GM18498 (cell line): ENCODE measurements at regions not wholly inside any gene's neighbourhood (a gene's known extent, or its start where the extent isn't known, plus 50 kb on each side); places are given as distances from the start of the nearest gene placed in this dataset.
"Not testable (repeated sequence)": the region's sequence is repeated elsewhere in the genome, so short reads cannot be mapped to it uniquely, and the experiment has no call there.

ENCODE experiments used
- ATAC-seq: cut with Tn5 transposase; IDR thresholded peaks from one replicate; pipeline ENCODE4 v1.9.1; 2021; ENCODE audit warnings: mild to moderate bottlenecking, moderate library complexity; ENCODE audit not compliant: unreplicated experiment

GRCh38 chr1:29409616-29410015 lies 173.3 kb downstream of the PTPRU start:
- ATAC-seq, result no peak

GRCh38 chr1:29408831-29409605 lies 172.7 kb downstream of the PTPRU start:
- ATAC-seq, result no peak

- ATAC-seq, result no peak
These were observed 170.5 kb downstream of the PTPRU start for GRCh38 chr1:29406814-29407213.

GRCh38 chr1:29400203-29400602 lies 163.9 kb downstream of the PTPRU start:
- not testable (repeated sequence) for ATAC-seq

GRCh38 chr1:29399465-29399864 lies 163.1 kb downstream of the PTPRU start:
- no peak for ATAC-seq

- ATAC-seq, result no peak
These were observed 162.1 kb downstream of the PTPRU start for GRCh38 chr1:29398431-29398830.

- ATAC-seq, result no peak
These were observed 161.7 kb downstream of the PTPRU start for GRCh38 chr1:29397981-29398380.

- no peak for ATAC-seq
These were observed 160.9 kb downstream of the PTPRU start for GRCh38 chr1:29397256-29397590.

GRCh38 chr1:29396438-29397255 lies 160.3 kb downstream of the PTPRU start:
- no peak for ATAC-seq

- no peak for ATAC-seq
These were observed 159.6 kb downstream of the PTPRU start for GRCh38 chr1:29395736-29396437.

- no peak for ATAC-seq
These were observed 158.4 kb downstream of the PTPRU start for GRCh38 chr1:29394521-29395225.

GRCh38 chr1:29393451-29393826 lies 157.1 kb downstream of the PTPRU start:
- no peak for ATAC-seq

- no peak for ATAC-seq
These were observed 156.4 kb downstream of the PTPRU start for GRCh38 chr1:29392486-29393450.

GRCh38 chr1:29392036-29392435 lies 155.7 kb downstream of the PTPRU start:
- ATAC-seq, result no peak

- no peak for ATAC-seq
These were observed 155.1 kb downstream of the PTPRU start for GRCh38 chr1:29391362-29391880.

- no peak for ATAC-seq
These were observed 154.4 kb downstream of the PTPRU start for GRCh38 chr1:29390491-29391361.

- ATAC-seq, result no peak
These were observed 153.8 kb downstream of the PTPRU start for GRCh38 chr1:29390075-29390474.

- ATAC-seq, result no peak
These were observed 153.3 kb downstream of the PTPRU start for GRCh38 chr1:29389533-29390041.

GRCh38 chr1:29388884-29389283 lies 152.6 kb downstream of the PTPRU start:
- ATAC-seq, result no peak
